GM18505 (cell line): ENCODE measurements at regions not wholly inside any gene's neighbourhood (a gene's known extent, or its start where the extent isn't known, plus 50 kb on each side); places are given as distances from the start of the nearest gene placed in this dataset.

Source experiments
- ATAC-seq: cut with Tn5 transposase; IDR thresholded peaks from one replicate; pipeline ENCODE4 v1.9.1; 2021; ENCODE audit not compliant: unreplicated experiment
- POLR2A ChIP-seq: IDR thresholded peaks from 4 replicates; pipeline ENCODE4 v1.6.1; 2011; ENCODE audit warnings: borderline replicate concordance; ENCODE audit not compliant: insufficient read depth, insufficient read length; ENCODE audit errors: extremely low read depth

DNA sequence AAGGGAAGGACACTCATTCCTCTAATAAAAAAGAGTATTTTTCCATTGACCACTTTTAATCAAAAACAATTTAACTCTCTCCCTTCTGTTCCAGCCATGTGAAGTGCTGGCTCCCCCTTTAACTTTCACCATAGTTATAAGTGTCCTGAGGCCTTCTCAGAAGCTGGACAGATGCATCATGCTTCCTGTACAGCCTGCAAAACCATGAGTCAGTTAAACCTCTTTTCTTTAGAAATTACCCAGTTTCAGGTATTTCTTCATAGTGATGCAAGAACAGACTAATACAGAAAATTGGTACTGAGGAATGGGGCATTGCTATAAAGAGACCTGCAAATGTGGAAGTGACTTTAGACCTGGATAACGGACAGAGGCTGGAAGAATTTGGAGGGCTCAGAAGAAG is 643.6 kb upstream of the DDX18 start:
- ATAC-seq: no peak
- no peak for TF ChIP-seq POLR2A

DNA sequence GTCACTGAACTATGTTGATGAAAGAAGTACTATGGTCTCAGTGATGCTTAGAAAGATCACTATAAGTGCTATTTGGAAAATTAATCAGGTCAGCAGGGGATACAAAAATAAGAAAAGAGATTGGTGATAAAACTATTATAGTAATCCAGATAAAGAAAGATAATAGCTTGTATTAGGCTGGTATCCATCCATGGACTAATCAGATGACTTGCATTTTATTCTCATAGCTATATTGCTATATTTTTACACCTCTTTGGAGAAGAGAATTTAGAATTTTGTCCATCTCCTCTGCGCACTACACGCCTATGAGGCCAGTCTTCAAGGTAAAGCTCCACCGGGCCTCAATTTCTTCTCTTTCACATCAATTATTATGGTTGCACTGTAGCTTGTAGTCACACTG is 635.1 kb upstream of the DDX18 start:
- TF ChIP-seq POLR2A: no peak
- ATAC-seq: no peak

DNA sequence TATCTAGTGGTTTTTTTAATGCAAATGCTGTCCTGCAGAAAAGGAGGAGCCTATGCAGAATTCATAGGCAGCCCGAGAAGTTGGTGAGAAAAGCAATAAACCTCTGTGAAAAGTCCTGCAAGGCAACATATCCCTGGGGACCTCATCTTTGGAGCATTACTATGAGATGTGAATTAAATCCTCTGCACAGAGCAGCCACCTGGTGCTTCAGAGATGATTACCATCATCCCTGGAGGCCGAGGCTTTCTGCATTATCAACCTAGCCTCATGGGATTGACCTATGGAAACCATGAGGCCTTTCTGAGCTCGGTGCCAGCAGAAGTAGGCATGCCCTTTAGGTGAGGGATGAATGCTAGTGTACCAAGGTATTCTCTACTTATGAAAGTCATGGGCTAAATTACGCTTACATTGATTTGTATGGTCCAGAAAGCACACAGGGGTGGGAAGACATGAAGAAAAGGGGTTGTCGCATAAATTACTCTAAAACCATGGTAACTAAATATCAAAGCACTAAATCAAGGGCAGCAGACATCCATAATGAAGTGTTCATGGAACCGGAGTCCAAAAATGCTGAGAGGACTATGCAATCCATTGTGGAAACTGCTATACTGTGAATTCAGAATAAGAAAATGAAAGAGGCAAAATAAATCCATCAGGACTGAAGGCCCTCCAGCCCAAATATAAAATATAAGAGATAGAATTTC is 623.5 kb upstream of the DDX18 start:
- no peak for TF ChIP-seq POLR2A
- ATAC-seq: no peak

DNA sequence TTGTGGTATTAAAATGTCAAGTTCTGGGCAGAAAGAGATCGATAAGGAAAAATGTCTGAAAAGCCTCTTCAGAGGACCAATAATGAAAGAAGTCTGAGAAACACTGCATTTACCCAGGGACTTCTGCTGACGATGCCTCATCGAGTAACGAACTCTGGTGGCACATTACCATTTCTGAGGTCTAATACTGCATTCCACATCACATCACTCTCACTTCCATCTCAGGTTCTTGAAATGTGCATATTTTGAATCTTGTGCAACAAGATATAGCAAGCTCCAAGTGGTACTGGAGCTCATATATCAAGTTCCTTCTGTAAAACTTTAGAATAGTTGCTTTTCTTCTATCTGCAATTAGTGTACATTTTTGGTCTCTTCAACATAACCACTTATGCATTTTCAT is 619.1 kb upstream of the DDX18 start:
- no peak for ATAC-seq
- no peak for TF ChIP-seq POLR2A

DNA sequence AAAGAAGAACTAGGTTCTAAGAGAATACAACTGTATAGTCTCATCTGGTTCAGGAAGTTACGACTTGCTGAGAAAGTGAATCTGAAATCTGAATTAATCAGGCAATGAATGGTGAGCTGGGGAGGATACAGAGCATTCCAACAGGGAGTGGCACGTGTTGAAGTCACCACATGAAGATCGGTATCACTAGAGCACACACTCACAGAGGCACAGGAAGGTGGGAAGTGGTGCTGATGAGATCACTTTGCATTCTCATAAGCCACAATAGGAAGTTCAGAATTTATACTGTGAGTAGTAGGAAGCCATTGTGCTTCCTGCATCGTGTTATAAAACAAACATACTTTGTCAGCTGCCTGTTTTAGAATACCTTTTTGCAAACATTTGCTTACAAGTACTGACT is 615.0 kb upstream of the DDX18 start:
- TF ChIP-seq POLR2A: no peak
- ATAC-seq: no peak

DNA sequence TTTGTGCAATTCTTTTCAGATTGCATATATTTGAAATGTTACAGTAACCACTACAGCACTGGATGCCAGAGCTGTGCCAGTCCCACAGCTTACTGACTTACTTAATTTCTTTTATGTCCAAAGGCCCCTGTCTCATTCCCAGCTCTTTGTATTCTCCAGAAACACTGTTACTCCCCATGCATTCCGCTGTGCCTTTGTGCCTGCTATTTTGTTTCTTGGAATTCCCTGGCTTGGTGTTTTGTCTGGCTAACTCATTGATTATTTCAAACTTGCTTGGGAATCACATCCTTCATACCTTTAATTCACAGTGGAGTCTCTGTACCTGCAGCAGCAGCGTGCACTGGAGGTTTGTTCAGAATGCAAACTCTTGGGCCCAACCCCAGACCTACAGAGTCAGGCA is 601.9 kb upstream of the DDX18 start:
- no peak for ATAC-seq
- TF ChIP-seq POLR2A: no peak

DNA sequence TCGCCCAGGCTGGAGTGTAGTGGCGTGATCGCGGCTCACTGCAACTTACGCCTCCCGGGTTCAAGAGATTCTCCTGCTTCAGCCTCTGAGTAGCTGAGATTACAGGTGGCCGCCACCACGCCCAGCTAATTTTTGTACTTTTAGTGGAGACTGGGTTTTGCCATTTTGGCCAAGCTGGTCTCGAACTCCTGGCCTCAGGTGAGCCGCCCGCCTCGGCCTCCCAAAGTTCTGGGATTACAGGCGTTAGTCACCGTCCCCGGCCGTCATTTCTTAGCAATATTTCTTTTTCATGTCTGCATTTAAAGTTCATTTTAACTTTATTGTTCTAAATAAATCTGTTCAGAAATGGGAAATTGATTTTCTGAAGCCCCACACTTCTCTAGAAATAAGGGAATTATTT is 597.3 kb upstream of the DDX18 start:
- ATAC-seq: no peak
- TF ChIP-seq POLR2A: no peak

DNA sequence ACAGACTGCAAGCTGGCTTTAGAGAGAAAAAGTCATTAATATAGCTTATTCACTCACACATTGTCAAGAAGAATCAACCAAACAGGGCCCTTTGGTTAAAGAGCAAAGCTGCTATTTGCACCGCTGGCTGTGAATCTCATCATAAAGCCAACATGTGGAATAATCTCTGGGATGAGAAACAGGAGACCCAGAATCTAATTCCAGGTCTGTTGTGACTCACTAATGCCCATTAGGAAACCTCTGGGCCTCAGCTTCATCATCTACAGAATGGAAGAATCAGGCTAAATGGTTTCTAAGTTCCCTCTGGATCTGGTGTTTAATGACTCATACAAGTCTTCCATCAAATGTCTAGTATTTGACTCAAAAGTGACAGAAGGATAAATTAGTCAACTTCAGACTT is 591.7 kb upstream of the DDX18 start:
- TF ChIP-seq POLR2A: no peak
- no peak for ATAC-seq

DNA sequence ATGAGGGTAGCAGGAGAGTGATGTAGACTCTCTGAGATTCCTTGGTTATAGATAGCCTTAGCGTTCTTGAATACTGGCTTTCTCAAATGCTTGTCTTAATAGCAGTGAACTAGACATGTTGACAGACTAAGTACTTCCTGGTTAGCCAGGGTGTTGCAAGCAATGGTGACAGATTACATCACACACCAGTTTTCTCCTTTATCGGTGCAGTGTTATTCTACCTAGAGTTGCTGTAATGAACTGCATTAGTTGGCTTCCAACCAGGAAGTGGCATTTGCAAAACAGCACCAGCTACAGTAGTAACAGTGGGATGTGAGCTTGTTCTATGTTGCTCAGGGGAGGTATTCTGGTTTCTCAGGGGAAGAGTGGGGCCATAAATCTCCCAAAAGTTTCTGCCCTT is 582.2 kb upstream of the DDX18 start:
- no peak for TF ChIP-seq POLR2A
- ATAC-seq: no peak

DNA sequence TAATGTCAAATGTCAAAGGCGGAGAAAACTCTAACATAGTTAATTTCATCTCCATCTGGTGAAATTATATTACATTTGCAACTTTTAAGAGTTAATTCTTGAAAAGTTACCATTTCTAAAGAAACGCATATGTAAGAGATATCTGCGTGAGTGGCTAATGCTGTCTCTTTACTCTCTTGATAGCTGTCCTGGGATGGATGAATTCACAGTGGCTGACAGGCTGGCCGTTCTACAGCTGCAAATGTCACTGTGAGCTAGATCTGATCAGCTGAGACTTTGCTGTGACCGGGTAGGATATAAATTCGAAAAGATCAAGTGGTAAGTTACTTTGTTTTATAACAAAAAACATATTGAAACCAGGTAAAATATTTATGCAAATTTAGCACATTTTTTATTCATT is 557.1 kb upstream of the DDX18 start:
- ATAC-seq: no peak

DNA sequence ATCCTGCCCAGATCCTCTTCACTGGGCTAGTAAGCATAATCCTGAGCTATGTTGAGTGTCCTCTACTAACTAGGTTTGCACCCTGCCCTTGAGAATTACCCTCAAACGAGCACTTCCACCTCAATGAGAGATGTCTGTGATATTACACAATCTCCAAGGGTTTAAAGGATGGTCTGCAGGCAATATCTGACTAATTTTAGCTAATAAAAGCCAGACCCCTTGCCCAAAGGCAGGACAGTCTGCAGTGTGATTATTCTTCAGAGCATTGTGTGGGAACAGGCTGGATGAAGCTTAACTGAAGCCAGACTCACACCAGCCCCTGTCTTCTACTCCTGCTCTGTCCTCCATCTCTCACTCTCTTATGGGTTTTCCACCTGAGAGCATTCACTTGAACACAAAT is 544.9 kb upstream of the DDX18 start:
- ATAC-seq: no peak
- TF ChIP-seq POLR2A: no peak

More for the DNA sequence above, 557.1 kb upstream of the DDX18 start:
- no peak for TF ChIP-seq POLR2A

DNA sequence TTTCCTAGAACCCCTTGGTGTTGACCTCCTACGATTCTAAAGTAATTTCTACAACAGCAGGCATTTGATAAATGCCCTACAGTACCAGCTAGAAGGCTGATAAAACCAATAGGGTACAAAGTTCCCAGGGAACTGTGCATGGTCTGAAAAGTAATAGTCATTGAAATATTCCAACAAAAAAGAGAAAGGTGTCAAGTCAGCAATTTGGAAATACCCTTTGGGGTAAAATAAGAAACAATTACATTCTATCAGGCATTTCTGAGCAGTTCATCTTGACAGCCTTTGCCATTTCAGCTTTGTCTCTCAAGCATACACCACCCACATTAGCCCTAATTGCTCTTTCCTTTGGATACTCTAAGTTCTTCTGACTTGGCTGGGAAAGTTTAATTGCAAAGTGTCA is 542.9 kb upstream of the DDX18 start:
- no peak for ATAC-seq
- TF ChIP-seq POLR2A: no peak

DNA sequence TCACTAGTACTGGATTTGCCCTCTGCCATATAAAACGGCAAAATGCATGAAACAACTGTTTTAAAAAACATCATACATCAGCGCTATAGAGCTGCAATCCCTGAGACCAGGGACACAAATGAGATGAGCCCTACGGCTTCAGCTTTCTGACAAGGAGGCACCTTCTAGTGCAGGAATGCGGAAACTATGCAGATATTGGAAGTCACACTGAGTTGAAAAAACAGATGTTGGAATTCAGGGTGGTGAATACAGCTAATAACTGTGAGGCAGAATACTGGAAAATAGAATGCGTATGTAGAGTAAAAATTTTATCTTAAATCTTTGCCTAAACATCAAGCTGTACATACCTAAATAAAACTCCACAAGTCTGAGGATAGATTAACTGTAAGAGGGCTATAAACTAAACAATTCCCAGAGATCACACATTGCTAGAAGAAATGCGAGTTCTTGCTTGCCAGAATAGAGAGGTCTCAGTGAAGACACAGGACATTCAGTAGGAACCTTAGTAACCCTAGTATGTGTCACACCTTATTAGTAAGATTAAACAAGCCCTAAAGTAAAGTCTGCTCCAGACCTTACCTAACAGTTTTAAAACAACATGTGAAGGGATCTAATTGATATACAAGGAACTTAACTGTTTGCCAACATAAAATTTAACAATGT is 541.4 kb upstream of the DDX18 start:
- no peak for TF ChIP-seq POLR2A
- ATAC-seq: no peak

DNA sequence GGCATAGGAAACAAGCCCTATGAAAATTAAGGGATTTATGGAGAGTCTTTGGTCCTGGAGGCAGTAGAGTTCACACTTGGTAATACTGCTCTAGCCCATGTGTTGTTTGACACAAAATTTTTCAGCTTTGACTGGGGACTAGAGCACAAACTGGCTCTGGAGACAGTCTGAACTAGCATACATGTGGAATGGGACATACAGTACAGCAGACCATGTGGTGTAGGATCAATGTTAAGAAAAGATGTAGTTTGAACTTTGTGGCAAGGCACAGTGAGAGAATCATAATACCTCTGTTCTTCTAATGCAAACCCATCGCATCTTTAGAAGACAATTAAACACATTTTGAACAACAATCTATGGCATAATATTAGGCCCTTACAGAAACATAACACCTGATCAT is 521.5 kb upstream of the DDX18 start:
- no peak for TF ChIP-seq POLR2A
- ATAC-seq: no peak
